OCI-LY1 (cell line): ENCODE measurements at regions not wholly inside any gene's neighbourhood (a gene's known extent, or its start where the extent isn't known, plus 50 kb on each side); places are given as distances from the start of the nearest gene placed in this dataset.

Experiments
- EZH2 ChIP-seq: fragments of 200-600 bp; sonication (generic), shearing (Covaris generic); IDR thresholded peaks from 2 replicates; pipeline ENCODE4 v1.8.0; 2017; ENCODE audit warnings: borderline replicate concordance, mixed run types, mild to moderate bottlenecking, antibody characterized with exemption, low read length, moderate library complexity, mixed read lengths
- TF ChIP-seq, protein P1 (sequence below): fragments of 200-600 bp; sonication (generic), shearing (Covaris generic); IDR thresholded peaks from 2 replicates; pipeline ENCODE4 v1.5.1; 2017; ENCODE audit warnings: mild to moderate bottlenecking, antibody characterized with exemption, low read length, moderate library complexity, mixed read lengths

DNA sequence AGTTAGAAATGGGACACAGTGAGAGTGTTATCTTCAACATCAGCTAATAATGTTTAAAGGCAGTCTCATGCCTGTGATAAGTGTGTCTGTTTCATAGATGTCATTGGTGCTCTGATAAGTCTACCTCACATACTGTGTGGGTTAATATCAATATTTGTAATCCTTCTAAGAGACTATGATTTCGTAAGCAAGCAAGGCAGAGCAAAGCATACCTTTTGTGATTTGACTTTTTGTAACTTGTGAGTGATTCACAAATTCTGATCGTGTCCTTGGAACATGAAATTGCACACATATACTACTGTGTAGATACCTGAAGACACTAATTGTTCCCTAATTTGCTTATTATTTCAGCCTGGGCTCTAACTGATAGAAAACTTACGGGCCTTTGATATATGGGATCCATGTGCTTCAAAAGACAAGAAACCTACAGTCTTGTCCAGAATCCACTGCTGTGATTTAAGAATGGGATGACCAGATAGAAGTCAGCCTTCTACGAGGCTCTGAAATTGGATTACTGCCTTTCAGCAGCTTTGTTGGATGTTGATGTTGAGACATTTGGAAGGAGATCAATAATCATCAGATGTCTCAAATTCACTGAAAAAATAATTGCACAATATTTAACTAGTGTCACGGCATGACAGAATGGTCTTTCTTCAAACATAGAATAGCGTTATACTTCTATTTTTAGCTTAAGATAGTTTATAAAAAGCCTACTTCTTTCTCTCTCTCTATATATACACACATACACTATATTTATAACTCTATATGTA lies 63.2 kb upstream of the KLF6 start:
- TF ChIP-seq, protein P1, sequence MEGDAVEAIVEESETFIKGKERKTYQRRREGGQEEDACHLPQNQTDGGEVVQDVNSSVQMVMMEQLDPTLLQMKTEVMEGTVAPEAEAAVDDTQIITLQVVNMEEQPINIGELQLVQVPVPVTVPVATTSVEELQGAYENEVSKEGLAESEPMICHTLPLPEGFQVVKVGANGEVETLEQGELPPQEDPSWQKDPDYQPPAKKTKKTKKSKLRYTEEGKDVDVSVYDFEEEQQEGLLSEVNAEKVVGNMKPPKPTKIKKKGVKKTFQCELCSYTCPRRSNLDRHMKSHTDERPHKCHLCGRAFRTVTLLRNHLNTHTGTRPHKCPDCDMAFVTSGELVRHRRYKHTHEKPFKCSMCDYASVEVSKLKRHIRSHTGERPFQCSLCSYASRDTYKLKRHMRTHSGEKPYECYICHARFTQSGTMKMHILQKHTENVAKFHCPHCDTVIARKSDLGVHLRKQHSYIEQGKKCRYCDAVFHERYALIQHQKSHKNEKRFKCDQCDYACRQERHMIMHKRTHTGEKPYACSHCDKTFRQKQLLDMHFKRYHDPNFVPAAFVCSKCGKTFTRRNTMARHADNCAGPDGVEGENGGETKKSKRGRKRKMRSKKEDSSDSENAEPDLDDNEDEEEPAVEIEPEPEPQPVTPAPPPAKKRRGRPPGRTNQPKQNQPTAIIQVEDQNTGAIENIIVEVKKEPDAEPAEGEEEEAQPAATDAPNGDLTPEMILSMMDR: no peak
- TF ChIP-seq EZH2: no peak
